GM21360 (cell line): ENCODE measurements at regions not wholly inside any gene's neighbourhood (a gene's known extent, or its start where the extent isn't known, plus 50 kb on each side); places are given as distances from the start of the nearest gene placed in this dataset.
"Not testable (repeated sequence)": the region's sequence is repeated elsewhere in the genome, so short reads cannot be mapped to it uniquely, and the experiment has no call there.

Experiments
- ATAC-seq: cut with Tn5 transposase; IDR thresholded peaks from one replicate; pipeline ENCODE4 v1.9.1; 2021; ENCODE audit warnings: mild to moderate bottlenecking, moderate library complexity; ENCODE audit not compliant: unreplicated experiment

DNA sequence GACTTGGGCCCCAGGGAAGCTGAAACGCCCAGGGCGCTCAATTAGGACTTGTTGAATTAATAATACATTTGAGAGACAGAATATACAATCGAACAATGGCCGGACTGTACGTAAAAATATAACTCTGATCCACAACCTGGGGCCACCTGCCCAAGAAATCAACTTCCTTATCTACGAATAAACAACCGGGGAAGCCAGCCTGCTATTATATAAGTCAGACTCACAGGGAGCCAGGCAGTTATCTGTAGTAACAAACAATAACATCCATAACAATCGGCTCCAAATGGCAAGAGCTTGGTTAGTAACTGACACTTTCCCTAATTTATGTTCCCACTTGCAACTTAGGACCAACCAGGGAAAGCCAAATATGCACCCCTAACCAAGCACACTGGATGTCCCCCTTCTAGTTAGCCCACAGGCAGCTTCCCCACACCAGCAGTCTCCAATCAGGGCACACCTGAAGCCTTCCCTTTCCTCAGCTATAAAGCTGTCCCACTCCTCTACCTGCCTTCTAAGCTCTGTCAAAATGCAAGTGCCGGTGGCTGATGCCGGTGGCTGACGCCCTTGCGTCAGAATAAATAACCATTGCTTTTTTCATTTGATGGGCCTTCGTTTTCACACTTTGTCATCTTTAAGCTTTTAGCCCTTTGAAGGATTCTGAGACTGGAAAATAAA is 135.2 kb downstream of the FAM72B start:
- not testable (repeated sequence) for ATAC-seq

DNA sequence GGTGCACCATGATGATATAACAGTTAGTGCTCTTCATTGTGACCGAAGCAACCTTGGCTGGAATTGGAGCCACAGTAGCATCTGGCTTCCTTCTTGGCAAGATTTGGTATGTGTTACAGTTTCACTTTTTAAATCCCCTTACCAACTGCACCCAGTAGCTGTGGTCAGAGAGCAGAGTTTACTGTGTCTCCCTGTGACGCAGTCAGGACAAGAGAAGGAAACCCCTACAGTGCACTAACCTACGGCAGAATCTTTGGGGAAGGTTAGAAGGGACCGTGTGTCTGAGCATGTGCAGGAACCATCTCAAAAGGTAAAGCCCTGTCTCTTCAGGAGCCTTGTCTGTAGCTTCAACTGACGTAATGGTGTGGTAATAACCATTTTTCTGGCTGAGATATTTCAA is 134.0 kb downstream of the FAM72B start:
- ATAC-seq, result not testable (repeated sequence)

DNA sequence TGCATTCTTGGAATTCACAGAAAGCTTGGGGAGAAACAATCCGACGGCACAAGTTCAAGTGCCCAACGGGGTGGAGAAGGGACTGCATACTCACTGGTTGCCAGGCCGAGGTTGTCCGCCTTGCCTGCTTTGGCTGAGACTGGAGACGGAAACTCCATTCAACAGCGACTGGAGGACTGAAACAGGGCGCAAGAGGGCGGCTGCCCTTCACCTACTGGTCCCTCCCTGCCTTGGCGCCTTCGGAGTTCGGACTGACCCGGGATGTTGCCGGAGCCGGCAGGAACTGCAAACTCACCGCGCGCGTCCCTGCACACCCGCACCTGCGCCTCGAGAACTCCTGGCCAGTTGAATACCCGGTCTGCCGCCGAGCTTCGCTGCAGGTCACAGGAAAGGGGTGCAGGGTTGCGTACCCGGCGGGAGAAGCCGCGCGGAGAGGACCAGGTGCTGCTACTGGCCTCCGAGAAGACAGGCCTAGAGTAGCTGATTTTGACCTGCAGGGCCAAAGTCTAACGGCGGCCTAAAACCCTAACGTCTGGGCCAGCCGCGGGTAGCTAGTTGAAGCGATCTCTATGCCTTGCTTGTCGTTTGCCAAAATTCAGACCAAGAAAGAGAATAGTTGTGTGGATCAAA is 132.9 kb downstream of the FAM72B start:
- not testable (repeated sequence) for ATAC-seq

DNA sequence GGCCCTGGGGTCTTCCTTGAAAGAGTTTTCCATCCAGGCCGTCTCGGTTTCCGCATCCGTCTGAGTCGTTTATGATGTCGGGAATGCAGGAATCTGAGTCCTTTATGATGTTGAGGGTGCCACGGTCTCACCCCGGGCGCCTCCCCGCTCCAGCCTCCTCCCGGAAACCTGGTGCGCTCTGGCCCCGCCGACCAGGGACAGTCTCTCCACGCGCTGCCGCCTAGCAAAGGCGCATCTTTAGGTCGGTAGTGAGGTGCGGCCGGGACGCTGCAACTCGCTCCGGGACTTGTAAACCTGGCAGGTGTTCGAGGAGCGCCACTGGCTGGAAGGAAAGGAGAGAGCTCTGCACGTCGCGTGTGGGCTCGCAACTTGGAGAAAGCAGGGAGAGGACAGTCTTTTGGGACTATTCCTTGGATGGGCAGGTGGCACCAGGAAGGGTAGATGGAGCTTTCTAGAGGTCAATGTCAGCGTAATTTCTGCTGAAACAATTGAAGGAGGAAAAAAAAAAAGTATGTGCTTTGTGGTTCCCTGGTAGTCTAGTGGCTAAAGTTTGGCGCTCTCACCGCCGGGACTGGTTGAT is 132.0 kb downstream of the FAM72B start:
- not testable (repeated sequence) for ATAC-seq

DNA sequence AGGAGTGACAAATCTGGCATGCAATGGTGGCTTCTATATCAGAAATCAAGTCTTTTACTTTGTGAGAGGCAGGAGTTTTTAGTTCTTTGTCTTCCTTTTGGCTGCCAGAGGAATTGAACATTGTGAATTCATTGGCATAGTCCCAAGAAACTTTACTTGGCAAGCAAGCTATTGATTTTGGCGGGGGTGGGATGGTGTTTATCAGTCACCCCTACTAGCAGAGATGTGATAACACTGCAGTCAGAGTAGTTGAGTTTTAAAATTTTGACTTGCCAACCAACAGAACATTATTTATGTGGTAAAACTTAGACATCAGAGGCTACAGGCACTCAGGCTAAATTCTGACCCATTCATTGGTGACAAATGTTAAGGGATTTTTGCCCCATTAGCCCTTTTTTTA is 129.2 kb downstream of the FAM72B start:
- ATAC-seq, result not testable (repeated sequence)

DNA sequence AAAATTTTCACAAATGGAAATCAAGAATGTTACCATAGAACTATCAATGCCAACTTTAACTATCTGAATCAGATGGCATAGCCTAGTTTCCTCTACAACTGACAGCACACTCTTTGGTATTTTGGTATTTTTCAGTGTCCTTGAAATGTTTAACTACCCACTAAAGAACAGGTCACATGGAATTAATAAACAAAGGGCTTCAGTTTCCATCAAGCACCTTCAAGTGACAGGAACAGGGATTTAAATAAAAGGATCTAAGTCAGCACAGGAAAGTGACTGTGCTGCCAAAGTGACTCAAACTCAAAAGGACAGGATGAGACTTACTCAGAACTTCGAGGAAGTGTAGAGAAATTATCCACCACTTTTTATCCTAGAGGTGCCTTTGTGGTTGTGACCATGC is 117.2 kb downstream of the FAM72B start:
- not testable (repeated sequence) for ATAC-seq

DNA sequence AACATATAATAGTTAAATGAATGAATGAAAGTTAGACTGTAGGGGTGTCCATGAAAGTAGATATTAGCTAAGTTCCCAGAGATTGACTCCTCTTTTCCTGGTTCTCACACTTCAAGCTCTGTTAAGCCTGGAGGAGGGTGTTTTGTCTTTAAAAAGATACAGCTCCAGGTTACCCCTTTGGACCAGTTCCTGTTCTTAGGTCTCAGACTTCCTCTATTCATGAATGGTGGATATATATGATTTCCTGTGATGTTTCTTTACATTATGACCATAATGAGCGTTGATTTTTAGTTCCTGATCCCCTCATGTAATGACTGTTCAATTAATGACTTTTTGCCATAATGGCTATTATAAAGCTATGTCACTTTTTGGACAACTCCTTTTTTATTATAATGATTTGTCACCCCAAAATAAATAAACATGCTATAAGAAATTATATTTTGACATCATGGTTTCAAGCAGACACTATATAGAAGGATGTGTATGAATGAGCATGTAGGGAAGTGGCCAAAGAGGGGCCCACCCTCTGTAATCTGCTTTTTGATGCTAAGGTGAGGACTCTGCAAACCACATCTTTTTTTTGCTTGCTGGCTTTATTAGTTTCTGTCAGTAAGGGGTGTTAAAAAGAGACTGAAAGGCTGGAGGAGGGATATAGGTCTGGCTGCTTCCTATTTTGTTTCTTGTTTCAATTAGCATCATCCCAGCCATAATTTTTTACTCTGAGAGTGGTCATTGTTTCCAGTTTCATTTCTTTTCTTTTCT is 115.2 kb downstream of the FAM72B start:
- ATAC-seq, result not testable (repeated sequence)

DNA sequence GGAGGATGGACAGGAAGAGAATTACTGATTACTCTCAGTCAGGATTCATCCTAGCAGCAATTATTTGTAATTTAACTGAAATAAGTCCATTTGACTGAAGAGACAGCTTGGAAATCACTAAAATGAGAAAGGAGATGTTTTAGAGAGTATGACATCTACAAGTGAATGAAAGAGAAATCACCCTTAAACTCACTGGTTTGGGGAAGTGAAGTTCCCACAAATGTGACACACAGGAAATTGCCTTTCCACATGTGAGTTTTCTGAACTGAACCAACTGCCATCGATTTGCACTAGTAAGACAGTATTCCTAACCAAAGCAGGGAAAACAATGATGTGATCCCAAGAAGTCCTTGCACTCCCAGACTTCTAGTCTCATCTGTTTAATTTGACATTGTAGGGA is 110.3 kb downstream of the FAM72B start:
- ATAC-seq, result not testable (repeated sequence)

DNA sequence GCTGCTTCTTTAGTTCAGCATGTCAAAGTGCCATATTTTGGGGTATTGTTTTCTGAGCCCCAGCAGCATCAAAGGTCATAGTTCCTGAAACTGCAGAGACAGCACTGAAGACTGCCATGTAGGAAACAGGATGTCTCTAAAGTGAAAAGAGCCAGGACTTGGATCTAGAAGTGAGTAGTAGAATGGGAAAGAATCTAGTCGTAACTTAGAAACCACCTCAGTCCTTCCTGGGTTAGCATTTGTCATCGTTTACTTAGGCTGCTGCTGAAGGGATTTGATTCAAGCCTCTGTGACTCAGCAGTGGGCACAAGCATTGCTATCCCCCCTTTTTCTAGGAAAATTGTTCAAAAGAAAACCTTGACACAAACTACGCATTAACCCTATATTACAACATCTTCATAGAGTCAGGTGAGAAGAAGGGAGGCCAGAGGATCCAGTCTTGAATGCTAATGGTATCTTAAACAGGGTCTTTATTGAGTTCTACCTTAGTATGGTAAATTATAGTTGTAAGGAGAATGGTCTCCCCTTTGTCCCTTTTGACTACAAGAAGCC is 108.8 kb downstream of the FAM72B start:
- not testable (repeated sequence) for ATAC-seq

DNA sequence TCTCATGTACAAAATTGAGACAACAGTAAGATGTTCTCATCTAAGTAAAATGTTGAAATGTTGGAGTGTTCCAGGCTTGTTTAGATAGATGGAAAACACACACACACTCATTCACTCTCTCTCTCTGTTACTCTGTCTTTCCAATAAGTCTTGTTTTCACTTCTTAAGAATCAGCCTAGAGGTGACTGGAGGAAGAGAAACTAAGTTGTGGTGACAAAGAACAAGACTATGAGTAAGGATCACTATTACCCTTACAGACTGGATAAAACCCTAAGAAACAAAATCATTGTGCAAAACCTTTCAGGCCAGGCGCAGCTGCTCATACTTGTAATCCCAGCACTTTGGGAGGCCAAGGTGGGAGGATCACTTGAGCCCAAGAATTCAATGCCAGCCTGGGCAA is 107.5 kb downstream of the FAM72B start:
- peak; percentile 78 for ATAC-seq

DNA sequence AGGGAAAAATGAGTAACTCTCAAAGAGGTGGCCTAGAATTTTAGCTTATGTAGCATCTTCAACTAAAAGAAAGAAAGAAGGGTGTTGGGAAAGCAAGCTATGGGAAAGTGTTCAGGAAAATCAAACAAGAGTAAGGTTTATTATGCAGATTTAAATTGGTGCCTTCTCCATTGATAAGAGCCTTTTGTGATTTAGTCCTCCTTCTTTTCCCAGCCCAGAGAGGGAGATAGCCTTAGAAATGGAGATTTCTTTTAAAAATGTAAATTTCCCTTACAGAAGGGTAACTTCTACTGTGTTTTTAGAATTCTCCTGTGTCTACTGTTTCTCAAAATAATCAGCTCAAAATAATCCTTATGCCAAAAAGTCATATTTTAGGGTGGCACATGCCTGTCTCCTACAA is 104.5 kb downstream of the FAM72B start:
- not testable (repeated sequence) for ATAC-seq

DNA sequence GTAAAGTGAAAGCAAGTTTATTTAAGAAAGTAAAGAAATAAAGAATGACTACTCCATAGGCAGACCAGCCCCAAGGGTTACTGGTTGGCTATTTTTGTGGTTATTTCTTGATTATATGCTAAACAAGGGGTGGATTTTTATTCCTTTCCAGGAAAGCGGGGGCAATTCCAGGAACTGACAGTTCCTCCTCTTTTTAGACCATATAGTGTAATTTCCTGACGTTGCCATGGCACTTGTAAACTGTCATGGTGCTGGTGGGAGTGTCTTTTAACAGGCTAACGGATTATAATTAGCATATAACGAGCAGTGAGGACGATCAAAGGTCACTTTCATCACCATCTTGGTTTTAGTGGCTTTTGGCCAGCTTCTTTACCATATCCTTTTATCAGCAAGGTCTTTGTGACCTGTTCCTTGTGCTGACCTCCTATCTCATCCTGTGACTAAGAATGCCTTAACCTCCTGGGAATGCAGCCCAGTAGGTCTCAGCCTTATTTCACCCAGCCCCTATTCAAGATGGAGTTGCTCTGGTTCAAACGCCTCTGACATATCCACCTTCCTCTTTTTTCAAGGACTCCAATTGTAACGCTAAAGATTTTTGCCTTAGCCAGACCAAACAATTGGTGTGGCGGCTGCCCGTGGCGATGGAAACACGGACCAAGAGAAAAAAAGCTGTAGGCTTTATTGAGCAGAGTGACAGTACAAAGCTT is 103.8 kb downstream of the FAM72B start:
- not testable (repeated sequence) for ATAC-seq

DNA sequence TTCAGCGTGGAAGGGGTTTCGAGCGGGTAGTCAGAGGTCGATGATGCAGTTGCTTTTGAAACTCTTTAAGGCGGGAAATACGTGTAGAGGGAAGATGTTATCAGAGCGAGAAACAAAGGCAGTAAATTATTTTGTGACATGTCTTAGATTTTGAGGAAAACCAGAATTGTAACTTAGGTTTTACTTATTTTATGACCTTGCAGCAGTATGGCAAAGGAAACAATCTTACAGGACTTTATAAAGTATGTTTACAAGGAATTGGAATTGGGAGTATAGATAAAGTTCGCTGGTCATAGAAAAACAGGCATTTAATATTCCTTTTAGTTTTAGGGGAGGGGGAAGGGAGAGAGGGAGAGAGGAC is 103.3 kb downstream of the FAM72B start:
- not testable (repeated sequence) for ATAC-seq

DNA sequence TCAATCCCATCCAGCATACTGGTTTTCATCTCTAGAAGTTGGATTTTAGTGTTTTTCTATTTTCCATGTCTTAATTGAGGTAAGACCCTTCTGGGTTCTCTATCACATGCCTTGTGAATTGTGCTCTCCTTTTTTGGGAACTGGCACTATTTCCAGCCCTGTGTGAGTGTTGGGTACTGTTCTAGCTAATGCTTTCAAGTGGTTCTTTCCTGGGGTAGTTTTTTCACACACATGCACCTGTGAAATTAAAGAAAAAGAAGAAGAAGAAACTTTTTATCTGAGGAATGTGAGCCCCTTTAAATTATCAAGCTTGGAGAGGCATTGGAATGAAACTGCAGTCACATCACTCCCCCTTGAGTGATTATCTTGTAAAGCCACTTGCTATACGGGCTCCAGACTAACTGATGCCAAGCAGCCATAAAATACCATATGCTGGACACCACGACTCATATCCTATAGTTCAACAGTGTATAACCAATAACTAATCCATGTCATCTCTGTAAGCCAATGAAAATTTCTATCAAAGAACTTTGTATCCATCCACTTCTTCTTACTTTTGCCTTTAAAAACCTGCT is 102.4 kb downstream of the FAM72B start:
- not testable (repeated sequence) for ATAC-seq

DNA sequence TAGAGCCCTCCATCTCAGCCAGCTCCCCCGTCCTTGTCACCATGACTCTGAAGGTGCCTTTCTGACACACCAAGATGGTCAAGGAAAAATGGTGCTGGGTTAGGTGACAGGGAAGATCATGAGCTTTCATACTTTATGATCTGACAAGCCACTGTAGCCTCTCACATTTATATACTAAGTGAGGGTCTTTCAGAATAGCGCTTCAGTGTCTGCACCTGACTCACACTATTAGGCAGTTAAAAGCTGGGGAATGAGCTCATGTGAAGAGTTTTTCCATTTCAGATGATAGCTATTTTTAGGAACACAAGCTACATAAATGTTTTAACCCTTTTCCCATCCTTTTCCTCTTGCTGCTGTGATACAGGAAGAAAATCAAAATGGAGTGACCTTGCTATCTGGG is 101.1 kb downstream of the FAM72B start:
- ATAC-seq, result not testable (repeated sequence)

DNA sequence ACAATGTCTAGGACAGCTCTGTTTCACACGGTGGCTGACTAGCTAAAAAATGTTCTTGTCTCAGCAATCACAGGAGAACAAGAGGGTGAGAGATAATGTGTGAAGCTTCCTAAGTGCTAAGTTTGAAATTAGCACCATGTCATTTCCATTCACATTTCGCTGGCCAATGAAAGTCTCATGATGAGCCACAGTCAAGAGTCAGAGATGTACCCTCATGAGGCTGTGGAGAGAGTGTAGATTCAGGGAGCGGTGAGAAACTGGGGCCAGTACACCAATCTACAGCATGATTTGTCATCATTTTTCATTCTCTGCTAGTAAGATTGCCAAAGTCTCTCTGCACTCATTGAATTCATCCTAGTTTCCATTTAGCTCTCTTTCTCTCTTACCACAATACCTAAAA is 97.9 kb downstream of the FAM72B start:
- ATAC-seq, result not testable (repeated sequence)

DNA sequence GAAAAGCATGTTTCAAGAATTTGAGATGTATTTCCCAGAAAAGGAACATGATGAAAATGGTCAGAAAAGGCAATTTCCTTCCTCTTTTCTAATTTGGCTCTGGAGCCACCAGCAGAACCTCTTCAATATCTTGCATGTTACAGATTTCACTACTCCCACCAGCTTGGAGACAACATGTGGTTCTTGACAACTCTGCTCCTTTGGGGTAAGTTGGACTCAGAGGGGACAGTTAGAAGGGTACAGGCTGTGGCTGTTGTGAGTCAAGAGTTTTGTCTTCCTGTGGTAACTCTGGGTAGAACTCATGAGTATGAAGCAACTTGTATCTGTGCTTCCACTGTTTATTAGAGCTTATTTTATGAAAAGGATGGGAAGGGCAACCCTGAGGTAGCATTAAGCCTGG is 96.9 kb downstream of the FAM72B start:
- not testable (repeated sequence) for ATAC-seq

DNA sequence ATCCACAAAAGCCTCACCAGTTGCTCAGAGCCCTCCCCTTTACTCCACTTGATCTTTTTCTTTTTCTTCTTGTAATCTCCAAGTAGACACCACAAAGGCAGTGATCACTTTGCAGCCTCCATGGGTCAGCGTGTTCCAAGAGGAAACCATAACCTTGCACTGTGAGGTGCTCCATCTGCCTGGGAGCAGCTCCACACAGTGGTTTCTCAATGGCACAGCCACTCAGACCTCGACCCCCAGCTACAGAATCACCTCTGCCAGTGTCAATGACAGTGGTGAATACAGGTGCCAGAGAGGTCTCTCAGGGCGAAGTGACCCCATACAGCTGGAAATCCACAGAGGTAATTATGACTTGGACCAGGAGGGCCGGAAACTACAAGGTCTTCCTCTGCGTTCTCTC is 95.6 kb downstream of the FAM72B start:
- ATAC-seq, result not testable (repeated sequence)

DNA sequence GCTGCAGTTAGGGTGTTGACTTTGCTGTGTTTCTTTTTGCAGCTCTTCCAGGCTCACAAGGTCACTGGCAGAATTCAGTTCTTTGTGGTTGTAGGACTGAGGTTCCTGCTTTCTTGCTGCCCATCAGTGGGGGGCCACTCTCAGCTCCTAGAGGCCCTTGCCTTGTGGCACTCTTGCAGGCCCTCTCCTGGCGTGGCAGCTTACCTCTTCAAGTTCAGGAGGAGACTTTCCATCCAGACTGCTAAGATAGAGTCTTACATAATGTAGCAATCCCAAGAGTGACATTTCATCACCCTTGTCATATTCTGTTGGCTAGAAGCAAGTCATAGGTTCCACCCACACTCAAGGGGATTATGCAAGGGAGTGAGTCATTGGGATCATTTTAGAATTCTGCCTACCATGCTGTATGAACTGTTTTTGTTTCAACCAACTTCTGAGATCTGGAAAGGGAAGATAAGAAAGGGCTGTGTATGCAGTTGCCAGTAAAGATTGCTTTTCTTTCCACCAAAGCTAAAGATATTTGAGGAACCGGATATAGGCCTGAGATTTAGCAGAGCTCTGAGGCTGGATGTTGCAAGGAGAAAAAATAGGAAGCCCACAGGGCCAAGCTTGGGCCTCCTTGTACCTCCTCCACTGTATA is 91.7 kb downstream of the FAM72B start:
- ATAC-seq, result not testable (repeated sequence)

DNA sequence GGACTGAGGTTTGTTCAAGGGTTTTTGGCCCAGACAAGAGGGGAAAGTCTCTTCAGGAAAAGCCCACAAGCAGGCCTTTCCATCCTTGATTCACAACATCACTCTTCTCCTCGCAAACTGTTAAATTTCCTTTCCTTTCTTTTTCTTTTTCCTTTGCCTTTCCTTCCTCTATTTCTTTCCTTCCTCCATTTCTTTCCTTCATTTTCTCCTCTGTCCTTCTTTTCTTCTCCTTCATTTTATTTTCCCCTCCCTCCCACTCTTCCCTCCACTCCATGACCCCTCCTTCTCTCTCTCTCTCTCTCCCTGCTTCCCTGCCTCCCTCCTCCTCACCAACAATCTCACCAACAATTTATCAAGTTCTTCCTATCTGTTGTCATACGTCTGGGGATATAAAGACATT is 89.1 kb downstream of the FAM72B start:
- not testable (repeated sequence) for ATAC-seq
